WI38 (cell line): ENCODE measurements at regions not wholly inside any gene's neighbourhood (a gene's known extent, or its start where the extent isn't known, plus 50 kb on each side); places are given as distances from the start of the nearest gene placed in this dataset.

Experiments
- H3K4me3 ChIP-seq: 2 replicates; pipeline ENCODE4 v1.5.1; 2011; ENCODE audit warnings: low read depth, mild to moderate bottlenecking, control low read depth, low read length
- CTCF ChIP-seq: IDR thresholded peaks from 2 replicates; pipeline ENCODE4 v1.5.1; 2012; ENCODE audit warnings: low read depth, mild to moderate bottlenecking, control low read depth, low read length

GRCh38 chr1:222279591-222279990 is 268.3 kb downstream of the HHIPL2 start:
- TF ChIP-seq CTCF = no peak
- H3K4me3 ChIP-seq = no peak overlapping the region

GRCh38 chr1:222278501-222278900 is 269.4 kb downstream of the HHIPL2 start:
- H3K4me3 ChIP-seq = no peak overlapping the region
- no peak for TF ChIP-seq CTCF

GRCh38 chr1:222275729-222276465 is 272.0 kb downstream of the HHIPL2 start:
- TF ChIP-seq CTCF = no peak
- H3K4me3 ChIP-seq = no peak overlapping the region

- no peak overlapping the region for H3K4me3 ChIP-seq
- TF ChIP-seq CTCF = no peak
These were observed 272.7 kb downstream of the HHIPL2 start for GRCh38 chr1:222275001-222275728.

- H3K4me3 ChIP-seq = no peak overlapping the region
- no peak for TF ChIP-seq CTCF
These were observed 281.4 kb downstream of the HHIPL2 start for GRCh38 chr1:222266223-222267196.

GRCh38 chr1:222263791-222264190 is 284.1 kb downstream of the HHIPL2 start:
- H3K4me3 ChIP-seq = no peak overlapping the region
- TF ChIP-seq CTCF = no peak
